Femur (tissue), 1 donor: ENCODE measurements at regions not wholly inside any gene's neighbourhood (a gene's known extent, or its start where the extent isn't known, plus 50 kb on each side); places are given as distances from the start of the nearest gene placed in this dataset.
"Not testable (repeated sequence)": the region's sequence is repeated elsewhere in the genome, so short reads cannot be mapped to it uniquely, and the experiment has no call there.

Experiments
- DNase-seq: peaks from one replicate; pipeline ENCODE4 v3.0.0-alpha.2; 2017

DNA sequence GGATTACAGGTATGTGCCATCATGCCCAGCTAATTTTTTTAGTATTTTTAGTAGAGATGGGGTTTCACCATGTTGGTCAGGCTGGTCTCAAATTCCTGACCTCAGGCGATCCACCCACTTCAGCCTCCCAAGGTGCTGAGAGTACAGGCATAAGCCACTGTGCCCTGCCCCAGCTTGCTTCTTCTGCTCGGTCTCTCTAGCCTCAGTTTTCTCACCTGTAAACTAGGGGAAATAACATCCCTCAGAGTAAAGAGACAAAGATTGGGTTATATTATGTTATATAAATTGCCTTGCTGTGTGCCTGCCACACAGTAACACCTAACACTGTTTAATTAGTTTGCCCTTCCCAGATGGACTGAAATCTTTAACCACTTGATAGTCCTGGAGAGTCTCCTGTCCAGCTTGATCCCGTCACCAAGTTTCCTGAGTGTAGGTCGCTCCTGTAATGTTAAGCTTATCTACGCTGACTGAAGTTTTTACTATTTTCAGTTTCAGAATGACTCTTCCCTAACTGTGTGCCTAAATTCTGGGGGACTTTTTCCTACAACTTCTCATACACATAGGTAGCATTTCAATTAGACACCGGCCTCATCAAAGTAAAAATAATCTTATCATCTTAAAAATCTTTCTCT, 412.7 kb upstream of the TENM3 start:
- DNase-seq = no peak

DNA sequence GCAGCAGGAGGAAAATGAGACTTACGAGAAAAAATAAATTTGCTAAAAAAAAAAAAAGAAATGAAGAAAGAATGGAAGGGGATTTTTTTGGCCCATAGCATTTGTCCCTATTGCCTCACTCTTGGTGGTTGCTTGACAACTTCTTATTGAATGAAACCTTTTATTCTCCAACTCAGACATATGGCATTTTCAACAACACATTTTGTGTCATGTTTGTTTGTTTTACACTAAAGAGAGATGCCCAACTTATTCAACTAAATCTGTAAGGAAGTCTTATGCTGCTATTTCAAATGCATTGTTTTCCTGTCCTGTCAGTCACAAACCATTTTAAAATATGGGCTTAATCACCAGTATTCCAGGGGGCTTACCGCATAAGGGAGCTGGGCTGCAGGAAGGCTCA, 409.1 kb upstream of the TENM3 start:
- no peak for DNase-seq

DNA sequence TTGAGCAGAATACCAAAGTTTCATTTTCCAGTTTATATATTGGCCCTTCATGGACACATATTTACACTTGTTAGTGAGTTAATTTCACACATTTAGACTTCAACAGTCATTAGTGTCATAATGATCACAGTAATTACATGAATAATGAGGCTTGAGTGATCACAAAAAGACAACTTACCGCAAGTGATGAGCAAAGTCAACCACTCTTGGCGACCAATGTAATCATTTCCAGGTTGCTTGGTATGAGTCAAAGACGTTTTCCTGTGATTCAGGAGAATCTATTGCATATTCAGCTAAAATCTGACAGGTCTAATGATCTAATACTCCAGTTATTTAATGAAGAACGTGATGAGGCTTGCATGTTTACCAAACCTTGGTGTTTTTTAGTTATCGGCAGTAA, 407.9 kb upstream of the TENM3 start:
- DNase-seq = no peak

DNA sequence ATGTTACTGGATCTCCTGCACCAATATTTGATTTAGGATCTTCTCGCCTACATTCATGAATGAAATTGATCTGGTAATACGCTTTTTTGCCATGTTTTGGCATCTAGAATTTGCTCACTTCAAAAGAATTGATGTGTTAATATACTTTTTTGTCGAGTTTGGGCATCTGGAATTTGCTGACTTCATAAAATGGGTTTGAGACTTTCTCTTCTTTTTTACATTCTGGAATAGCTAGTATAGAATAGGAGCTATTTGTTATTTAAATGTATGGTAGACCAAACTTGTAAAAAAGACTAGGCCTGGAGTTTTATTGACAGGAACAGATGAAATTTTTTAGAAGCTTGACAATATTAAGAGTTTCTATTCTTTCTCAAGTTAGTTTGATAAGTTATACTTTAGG, 404.9 kb upstream of the TENM3 start:
- DNase-seq = no peak

DNA sequence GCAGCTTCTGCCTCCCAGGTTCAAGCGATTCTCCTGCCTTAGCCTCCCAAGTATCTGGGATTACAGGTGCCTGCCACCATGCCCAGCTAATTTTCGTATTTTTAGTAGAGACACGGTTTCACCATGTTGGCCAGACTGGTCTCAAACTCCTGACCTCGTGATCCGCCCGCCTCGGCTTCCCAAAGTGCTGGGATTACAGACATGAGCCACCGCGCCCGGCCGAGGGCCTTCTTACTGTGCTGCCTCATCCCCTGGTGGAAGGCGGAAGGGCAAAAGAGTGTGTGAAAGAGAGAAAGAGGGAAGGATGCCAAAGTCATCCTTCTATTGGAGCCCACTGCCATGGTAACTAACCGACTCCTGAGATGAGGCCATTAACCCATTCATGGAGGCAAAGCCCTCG, 399.4 kb upstream of the TENM3 start:
- DNase-seq = not testable (repeated sequence)

DNA sequence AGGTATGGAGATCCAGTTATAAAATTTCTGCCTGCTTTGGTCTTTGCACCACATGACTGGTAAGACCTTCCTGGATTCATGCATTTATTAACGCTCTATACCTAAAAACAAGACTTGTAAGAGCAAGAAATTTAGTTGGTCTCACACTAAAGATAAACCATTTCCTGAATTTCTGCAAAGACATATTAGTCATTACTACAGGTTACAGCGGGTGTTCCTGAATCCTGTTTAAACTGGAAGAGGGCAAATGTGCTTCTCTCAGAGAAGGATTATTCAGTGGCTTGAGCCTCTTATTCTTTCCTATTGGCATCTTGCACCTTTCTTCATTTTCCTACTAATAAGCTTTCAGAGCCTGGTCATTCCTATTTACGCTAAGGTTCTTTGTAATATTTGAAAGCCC, 397.6 kb upstream of the TENM3 start:
- no peak for DNase-seq

DNA sequence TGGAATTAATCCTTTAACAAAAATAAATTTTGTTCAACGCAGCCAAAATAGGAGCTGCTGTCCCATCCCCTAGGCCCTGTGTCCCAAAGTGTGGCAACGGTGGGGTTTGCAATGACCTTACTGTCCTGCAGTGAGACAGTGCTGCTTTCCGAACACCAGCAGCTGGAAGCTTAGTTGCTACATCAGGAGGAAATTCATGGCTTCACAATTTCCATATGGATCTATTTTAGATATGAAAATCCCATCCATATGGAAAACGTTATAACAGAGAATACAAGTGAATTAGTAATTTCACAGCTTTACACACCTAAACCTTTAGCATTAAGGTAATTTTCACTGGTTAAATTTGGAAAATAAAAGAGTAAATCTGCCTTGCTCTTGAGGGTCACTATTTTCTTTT, 396.3 kb upstream of the TENM3 start:
- DNase-seq = no peak

DNA sequence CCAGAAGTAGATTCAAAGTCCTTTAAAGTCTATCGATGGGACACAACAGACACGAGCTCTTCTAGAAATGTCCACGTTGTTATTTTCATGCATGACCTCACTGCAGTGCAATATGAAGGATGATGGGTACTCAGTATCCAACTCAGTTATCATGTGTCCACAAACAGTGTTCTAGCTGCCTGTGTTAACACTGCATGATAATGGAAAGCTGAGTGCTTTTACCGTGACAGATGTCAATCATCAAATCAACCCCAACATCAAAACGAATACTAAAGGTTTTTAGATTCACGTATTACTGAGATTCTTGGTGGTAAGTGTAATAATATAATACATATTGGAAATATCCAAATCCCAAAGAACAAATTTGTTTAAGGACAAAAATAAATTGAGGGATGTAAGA, 394.8 kb upstream of the TENM3 start:
- DNase-seq = no peak

DNA sequence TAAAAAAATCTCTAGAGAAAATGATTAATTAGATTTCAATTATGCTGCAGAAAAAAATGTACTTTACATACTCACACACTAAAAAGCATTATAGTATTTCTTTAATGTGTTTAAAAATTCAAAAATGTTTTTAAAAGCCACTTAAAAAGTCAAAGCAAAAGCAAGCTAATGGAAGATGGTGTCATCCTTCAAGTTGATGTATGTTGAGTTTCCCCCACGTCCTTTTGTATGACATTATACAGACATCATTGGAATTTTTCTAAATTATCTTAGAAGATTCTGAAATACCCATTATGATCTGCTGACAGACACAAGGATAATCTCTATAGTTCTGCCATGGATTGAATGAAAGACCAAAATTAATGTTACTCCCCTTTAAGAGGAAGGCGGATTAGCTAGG, 393.7 kb upstream of the TENM3 start:
- DNase-seq = no peak

DNA sequence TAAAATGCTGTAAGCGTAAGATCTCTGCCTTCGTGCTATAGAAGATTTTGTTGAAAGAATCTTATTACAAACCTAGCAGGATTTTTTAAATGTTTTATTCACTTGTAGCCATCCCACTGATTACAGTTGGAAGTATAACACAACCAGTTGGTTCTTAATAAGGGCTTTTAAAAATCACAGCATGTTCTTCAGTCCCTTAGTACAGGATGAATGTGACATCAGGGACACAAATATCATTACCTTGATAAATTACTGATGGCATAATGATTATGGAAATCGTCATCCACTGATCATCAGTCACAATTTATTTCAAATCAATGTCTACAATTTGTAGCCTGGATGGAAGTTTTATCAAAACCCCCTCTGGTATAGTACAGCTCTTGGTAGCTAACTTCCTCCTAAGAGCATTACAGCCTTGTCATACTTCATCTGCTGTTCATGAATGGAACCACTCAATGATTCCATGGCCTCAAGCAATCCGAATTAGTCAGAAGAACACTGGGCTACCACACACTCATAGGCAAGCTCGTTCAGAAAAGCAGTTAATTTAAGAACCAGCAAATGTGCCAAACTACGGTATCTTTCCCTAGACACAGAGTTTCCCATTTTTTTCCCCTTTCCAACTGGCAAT, 389.2 kb upstream of the TENM3 start:
- no peak for DNase-seq

DNA sequence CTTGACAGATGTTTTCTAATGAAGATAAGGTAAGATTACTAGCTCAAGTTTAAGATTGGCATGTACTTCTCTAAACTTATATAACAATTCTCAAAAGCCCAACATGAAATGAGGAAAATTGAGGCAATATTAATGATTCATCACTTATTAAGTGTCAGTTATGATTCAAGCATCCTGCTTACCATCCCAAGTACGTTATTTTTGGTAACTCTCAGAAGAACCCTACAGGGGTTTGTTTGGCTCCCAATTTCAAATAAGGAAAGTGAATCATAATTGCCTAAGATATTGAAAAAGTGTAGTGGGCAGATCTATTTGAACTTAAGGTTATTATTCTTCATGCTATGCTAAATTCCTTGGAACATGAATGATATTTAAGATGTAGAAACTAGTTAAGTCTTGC, 387.9 kb upstream of the TENM3 start:
- no peak for DNase-seq

DNA sequence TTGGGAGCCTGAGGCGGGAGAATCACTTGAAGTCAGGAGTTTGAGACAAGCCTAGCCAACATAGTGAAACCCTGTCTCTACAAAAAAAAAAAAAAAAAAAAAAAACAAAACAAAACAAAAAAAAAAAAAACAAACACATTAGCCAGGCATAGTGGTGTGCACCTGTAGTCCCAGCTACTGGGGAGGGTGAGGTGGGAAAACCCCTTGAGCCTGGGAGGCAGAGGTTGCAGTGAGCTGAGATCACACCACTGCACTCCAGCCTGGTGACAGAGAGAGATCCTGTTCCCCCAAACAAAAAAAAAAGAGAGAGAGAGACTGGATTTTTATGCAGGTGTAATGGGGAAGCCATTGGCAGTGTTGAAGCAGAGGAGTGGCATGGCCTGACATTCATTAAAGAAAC, 385.7 kb upstream of the TENM3 start:
- not testable (repeated sequence) for DNase-seq

DNA sequence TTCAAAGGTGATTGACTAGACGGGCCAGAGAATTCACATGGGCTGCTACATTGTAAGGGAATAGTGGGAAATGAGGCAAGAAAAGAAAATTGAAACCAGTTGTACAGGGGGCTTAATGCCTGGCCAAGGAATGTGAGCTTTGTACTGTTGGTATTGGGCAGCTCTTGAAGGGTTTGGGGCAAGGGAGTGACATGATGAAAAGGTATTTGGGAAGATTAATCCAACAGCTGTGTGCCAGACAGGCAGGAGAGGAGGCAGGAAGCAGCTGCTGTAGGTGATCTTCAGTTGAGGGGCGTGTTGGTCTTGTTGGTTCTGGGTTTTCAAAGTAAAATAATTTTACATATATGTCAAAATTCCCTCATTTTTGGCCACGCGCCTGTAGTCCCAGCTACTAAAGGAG, 384.5 kb upstream of the TENM3 start:
- no peak for DNase-seq

DNA sequence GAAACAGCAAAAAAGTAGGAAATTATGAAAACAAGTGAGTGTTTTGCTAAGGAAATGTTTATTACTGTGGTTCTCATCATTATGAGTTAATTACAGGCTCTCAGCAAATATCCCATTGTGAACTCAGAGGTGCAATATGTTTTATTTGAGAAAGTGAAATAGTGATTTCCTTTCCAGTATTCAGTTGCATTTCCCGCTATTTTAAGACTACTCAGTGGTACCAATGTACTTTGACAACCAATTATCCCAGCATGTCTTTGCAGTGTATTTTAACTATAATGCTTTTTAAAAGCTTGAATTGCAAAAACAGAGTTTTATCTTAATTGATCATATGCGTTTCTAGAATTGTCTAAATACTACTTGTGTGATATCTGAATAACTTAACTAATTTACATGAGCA, 383.8 kb upstream of the TENM3 start:
- DNase-seq = no peak

DNA sequence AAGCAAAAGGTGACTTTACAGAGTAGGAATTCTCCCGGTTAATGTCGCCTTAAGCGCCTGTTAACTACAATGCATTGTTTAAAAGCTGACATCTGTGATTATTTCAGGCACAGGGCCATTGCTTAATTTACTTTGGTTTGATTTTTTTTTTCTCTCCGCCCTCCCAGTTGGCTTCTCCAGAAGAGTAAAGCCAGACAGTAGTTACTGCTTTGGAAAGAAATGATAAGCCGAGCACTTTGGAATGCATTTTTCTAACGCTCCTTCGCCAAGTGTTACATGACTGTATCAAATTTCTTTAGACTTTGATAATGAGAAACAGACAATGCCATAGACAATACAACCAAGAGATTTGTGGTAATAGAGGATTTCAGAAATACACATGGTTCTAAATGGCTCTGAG, 383.0 kb upstream of the TENM3 start:
- no peak for DNase-seq

DNA sequence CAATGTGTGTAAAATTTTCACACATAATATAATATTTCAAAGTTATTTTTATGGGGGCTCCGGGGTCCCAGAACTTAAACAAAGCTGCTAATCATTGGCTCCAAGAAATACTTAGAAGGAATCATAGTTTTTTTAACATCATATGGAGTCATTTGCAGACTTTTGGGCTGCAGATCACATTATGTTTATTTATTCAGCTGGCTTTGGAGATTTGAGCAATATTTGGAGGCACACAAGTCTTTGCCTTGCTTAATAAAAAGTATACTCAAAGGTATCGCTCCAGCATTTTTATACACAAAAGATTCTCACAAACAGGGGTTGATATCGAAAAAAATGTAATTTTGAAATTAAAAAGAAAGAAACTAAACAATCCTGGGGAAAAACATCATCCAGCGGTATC, 382.5 kb upstream of the TENM3 start:
- DNase-seq = no peak

DNA sequence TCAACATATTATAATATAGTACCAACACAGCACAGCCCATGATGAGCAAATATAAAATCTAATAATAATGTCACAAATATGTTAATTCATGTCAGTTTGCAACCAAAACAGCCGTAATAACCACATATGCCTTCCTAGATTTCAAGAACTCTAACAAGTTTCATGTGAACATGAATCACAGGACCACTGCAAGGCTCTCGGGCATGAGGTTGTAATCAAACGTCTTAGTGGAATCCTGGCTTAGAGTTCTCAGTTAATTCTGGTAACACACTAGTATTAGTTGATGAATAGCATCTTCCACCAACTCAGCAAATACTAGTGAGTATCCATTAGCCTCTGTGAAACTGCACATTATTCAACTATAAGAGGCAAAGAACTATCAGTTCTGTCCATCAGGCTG, 379.3 kb upstream of the TENM3 start:
- no peak for DNase-seq

DNA sequence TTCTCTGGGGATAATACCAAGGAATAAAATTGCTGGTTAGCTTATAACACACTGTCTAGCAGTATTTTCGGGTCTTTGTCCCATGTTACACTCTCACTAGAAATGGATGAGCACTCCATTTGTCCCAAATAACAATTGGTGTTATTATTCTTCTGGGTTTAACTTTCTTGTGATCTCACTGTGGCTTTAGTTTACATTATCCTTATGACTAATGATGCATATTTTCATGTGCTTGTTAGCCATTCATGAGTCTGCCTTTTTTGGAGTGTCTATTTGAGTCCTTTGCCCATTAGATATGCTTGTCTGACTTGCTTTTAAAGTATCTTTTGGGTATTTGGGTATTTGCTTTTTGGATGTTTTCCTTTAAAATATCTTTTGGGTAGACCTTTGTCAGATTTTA, 372.9 kb upstream of the TENM3 start:
- no peak for DNase-seq

DNA sequence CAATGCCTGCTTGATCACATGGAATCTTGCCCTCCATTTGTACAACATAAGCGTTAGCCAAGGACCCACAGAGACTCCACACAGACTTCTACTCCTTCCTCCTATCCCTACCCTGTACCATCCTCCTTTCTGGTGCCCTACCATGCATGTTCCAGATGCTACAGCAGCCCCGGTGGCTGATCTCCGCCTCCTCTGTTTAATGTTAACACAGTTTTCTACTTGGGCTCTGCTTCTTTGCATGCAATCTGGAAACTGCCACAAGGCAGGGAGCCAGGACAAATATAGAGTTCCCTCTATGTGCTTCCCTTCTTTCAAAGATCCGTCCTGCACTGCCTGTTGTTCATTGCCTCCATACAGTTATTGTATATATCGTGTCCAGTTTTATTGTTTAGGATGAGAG, 368.6 kb upstream of the TENM3 start:
- no peak for DNase-seq

DNA sequence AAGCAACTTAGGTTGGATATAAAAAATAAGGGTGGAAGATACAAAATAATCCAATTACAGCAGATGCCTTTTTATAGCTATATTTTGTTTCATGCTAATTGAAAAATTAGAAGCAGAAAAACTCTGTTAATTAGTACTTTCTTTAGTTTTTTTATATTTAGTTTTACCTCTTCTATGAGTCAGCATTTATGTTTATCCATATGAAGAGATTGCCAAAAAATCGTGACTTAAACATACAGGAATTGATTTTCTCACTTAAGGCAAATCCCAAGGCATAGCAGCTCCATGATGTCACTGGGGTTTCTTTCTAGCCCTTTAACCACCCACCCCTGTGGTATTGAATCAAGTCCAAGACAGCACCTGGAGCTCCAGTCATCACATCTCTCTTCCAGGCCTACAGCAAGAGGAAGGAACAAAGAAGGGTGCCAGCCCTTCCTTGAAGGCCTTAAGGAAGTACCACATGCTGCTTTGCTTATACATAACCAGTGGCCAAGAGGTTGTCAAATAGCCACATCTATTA, 365.8 kb upstream of the TENM3 start:
- no peak for DNase-seq

DNA sequence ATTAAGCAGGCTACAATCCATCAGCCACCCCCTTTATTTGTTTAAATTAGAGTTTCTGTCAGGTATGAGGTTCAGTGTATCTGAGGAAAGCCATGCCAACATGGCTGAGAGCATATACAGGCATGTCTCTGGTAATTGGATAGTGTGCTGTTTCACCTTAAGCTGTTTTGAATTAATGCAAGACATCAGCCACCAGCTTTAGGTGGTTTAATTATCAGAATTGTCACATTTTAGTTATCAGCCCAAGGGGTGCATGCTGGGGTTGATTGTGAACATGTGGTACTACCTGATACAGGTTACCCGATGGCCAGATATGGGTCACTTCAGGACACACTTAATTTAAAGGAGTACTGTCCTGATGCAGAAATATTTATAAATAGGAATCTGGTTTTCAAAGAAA, 353.2 kb upstream of the TENM3 start:
- DNase-seq = no peak

DNA sequence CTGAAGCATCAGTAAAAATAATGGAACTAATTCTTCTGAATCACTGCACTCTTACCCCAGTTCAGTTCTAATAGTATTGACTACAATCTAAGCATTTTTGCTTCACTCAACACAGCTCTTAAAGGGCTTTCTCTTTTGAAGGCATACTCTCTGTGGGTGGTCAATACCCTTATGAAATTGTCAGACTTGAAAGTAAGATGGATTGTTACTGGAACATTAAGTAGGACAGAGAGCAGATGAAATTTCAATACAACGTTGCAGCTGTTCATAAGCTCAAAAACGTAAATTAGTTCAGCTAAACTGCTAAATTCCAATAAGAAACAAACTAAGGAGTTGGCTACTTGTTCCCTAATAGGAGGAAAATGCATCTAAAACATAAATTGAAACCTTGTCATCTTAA, 352.3 kb upstream of the TENM3 start:
- no peak for DNase-seq

DNA sequence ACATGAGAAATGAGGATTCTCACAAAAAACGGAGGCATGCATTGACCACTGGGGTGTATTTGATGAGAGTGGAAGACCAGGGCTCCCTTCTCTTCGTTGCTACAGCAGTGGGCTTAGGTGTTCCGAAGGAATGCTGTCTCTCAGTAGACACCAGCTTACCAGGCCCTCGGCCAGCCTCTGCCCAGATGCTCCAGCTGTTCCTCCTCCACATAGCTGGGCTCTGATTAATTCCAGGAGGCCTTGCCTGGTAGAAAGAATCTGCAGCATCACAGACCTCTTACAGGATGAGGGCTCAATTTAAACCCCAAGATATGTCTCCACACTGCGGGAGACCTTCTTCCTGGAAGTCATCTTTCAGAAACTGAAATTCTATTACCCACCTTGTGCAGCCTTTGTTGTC, 346.6 kb upstream of the TENM3 start:
- no peak for DNase-seq

DNA sequence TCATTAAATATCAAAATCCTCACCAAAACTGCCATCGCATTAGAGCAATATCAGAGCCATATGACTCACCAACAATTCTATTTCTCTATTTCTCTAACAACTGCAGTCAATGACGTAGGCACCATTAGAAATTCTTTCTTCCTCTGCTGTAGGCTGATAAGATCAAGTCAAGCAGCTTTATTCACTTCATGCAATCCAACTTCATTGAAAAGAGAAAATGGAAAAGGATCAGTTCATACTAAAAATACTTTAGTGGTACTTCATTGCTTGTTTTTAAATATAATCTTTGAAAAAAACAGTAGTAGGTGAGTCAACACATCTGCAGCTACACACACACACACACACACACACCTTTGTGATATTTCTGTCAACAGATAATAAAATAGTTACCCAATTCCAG, 345.3 kb upstream of the TENM3 start:
- no peak for DNase-seq

DNA sequence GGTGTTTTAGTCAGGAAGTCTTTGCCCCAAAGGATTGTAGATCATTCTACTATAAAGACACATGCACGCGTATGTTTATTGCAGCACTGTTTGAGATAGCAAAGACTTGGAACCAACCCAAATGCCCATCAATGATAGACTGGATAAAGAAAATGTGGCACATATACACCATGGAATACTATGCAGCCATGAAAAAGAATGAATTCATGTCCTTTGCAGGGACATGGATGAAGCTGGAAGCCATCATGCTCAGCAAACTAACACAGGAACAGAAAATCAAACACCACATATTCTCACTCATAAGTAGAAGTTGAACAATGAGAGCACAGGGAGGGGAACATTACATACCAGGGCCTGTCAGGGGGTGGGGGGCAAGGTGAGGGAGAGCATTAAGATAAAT, 340.8 kb upstream of the TENM3 start:
- DNase-seq = not testable (repeated sequence)
